Osteoblast (primary cell): ENCODE measurements at regions not wholly inside any gene's neighbourhood (a gene's known extent, or its start where the extent isn't known, plus 50 kb on each side); places are given as distances from the start of the nearest gene placed in this dataset.

Experiments used
- DNase-seq: peaks from one replicate; pipeline ENCODE4 v3.0.0; 2011; ENCODE audit warnings: low spot score, mixed read lengths; ENCODE audit not compliant: insufficient read length; ENCODE audit errors: missing footprints
- H2AFZ ChIP-seq: 2 replicates; pipeline ENCODE4 v1.6.0; 2011; ENCODE audit warnings: mild to moderate bottlenecking, low read length
- H3K27ac ChIP-seq: 2 replicates; pipeline ENCODE4 v1.5.1; 2011; ENCODE audit warnings: mild to moderate bottlenecking, low read depth, low read length, moderate library complexity
- H3K27me3 ChIP-seq: 2 replicates; pipeline ENCODE4 v1.6.0; 2012; ENCODE audit warnings: mild to moderate bottlenecking, control low read depth, inconsistent platforms, low read length, moderate library complexity; ENCODE audit not compliant: insufficient read depth
- H3K36me3 ChIP-seq: 2 replicates; pipeline ENCODE4 v1.5.1; 2011; ENCODE audit warnings: mild to moderate bottlenecking, low read length, control low read depth, moderate library complexity; ENCODE audit not compliant: insufficient read depth
- H3K4me1 ChIP-seq: 2 replicates; pipeline ENCODE4 v1.5.1; 2011; ENCODE audit warnings: mild to moderate bottlenecking, low read length, control low read depth, moderate library complexity; ENCODE audit not compliant: insufficient read depth
- H3K4me2 ChIP-seq: 2 replicates; pipeline ENCODE4 v1.6.0; 2011; ENCODE audit warnings: mild to moderate bottlenecking, low read length; ENCODE audit not compliant: insufficient read depth
- H3K4me3 ChIP-seq: fragments of 200-600 bp; sonication (generic); 3 replicates; pipeline ENCODE4 v1.5.1; 2012; ENCODE audit warnings: mild to moderate bottlenecking, low read length, inconsistent platforms; ENCODE audit not compliant: insufficient read depth
- H3K79me2 ChIP-seq: 2 replicates; pipeline ENCODE4 v1.6.0; 2012; ENCODE audit warnings: mild to moderate bottlenecking, low read length, control low read depth, inconsistent platforms; ENCODE audit not compliant: insufficient read depth
- H3K9me3 ChIP-seq: 2 replicates; pipeline ENCODE4 v1.5.1; 2011; ENCODE audit warnings: low read depth, low read length, control low read depth
- H4K20me1 ChIP-seq: 2 replicates; pipeline ENCODE4 v1.6.0; 2012; ENCODE audit warnings: mild to moderate bottlenecking, low read length, control low read depth; ENCODE audit not compliant: insufficient read depth
- CTCF ChIP-seq: IDR thresholded peaks from 2 replicates; pipeline ENCODE4 v1.5.1; 2011; ENCODE audit warnings: mild to moderate bottlenecking, low read depth, low read length, moderate library complexity; ENCODE audit errors: extremely low read depth

GRCh38 chr12:19761463-19761862, 322.2 kb downstream of the AEBP2 start:
- Histone ChIP-seq H2AFZ (no peak overlapping the region), H4K20me1 (no peaks in the 10 kb centered on the region), H3K4me1 (peaks cover 14% of the 10 kb centered on the region), H3K79me2 (no peaks in the 10 kb centered on the region), H3K27me3 (no peaks in the 10 kb centered on the region), H3K4me3 (no peak overlapping the region), H3K27ac (no peak overlapping the region), H3K9me3 (no peaks in the 10 kb centered on the region), H3K36me3 (no peaks in the 10 kb centered on the region), H3K4me2 (no peak overlapping the region)
- no peak for TF ChIP-seq CTCF
- DNase-seq: no peak

- no peak for DNase-seq
- peaks cover 12% of the 10 kb centered on the region for H3K4me1 ChIP-seq
- H3K4me2 ChIP-seq: no peak overlapping the region
Observed at GRCh38 chr12:19763488-19763887, 324.2 kb downstream of the AEBP2 start.

GRCh38 chr12:19764408-19764807, 325.1 kb downstream of the AEBP2 start:
- Histone ChIP-seq H3K36me3 (no peaks in the 10 kb centered on the region), H3K4me1 (peaks cover 5% of the 10 kb centered on the region), H2AFZ (no peak overlapping the region), H3K27ac (no peak overlapping the region), H3K4me2 (no peak overlapping the region), H3K27me3 (no peaks in the 10 kb centered on the region), H3K9me3 (no peaks in the 10 kb centered on the region), H3K79me2 (no peaks in the 10 kb centered on the region), H3K4me3 (no peak overlapping the region), H4K20me1 (no peaks in the 10 kb centered on the region)
- DNase-seq: no peak
- no peak for TF ChIP-seq CTCF

More at GRCh38 chr12:19763488-19763887, 324.2 kb downstream of the AEBP2 start:
- Histone ChIP-seq H3K36me3 (no peaks in the 10 kb centered on the region), H3K79me2 (no peaks in the 10 kb centered on the region), H4K20me1 (no peaks in the 10 kb centered on the region), H3K27me3 (no peaks in the 10 kb centered on the region), H2AFZ (no peak overlapping the region), H3K4me3 (no peak overlapping the region), H3K27ac (no peak overlapping the region), H3K9me3 (no peaks in the 10 kb centered on the region)
- TF ChIP-seq CTCF: no peak

GRCh38 chr12:19771858-19772257, 332.6 kb downstream of the AEBP2 start:
- no peaks in the 10 kb centered on the region for H3K79me2 ChIP-seq
- H3K9me3 ChIP-seq: no peaks in the 10 kb centered on the region
- peak overlapping the region; percentile 13 for H2AFZ ChIP-seq
- H3K4me1 ChIP-seq: peaks cover 14% of the 10 kb centered on the region
- H3K27ac ChIP-seq: peak overlapping the region; percentile 87
- peak overlapping the region; percentile 2 for H3K4me3 ChIP-seq
- H4K20me1 ChIP-seq: no peaks in the 10 kb centered on the region
- no peak for TF ChIP-seq CTCF
- DNase-seq: peak; percentile 82
- no peaks in the 10 kb centered on the region for H3K27me3 ChIP-seq
- no peaks in the 10 kb centered on the region for H3K36me3 ChIP-seq
- peak overlapping the region; percentile 50 for H3K4me2 ChIP-seq
